Neuron (in vitro differentiated cells): ENCODE measurements at regions not wholly inside any gene's neighbourhood (a gene's known extent, or its start where the extent isn't known, plus 50 kb on each side); places are given as distances from the start of the nearest gene placed in this dataset.
"Not testable (repeated sequence)": the region's sequence is repeated elsewhere in the genome, so short reads cannot be mapped to it uniquely, and the experiment has no call there.

Experiments used
- H2AFZ ChIP-seq: one replicate; pipeline ENCODE4 v1.6.1; 2013; ENCODE audit warnings: low read depth, mild to moderate bottlenecking, inconsistent platforms, low read length, moderate library complexity
- H3K27me3 ChIP-seq: one replicate; pipeline ENCODE4 v1.6.1; 2013; ENCODE audit warnings: low read length; ENCODE audit not compliant: insufficient read depth
- H3K36me3 ChIP-seq: one replicate; pipeline ENCODE4 v1.6.1; 2013; ENCODE audit warnings: low read length; ENCODE audit not compliant: insufficient read depth
- H3K4me1 ChIP-seq: one replicate; pipeline ENCODE4 v1.6.1; 2013; ENCODE audit warnings: low read length; ENCODE audit not compliant: insufficient read depth
- H3K4me3 ChIP-seq: 2 replicates; pipeline ENCODE4 v1.5.1; 2013; ENCODE audit warnings: mild to moderate bottlenecking, low read length, moderate library complexity
- H3K9me3 ChIP-seq: one replicate; pipeline ENCODE4 v1.6.1; 2013; ENCODE audit warnings: low read length

GRCh38 chr16:17759451-17760390 lies 289.0 kb upstream of the XYLT1 start:
- H2AFZ ChIP-seq = no peak overlapping the region
- no peaks in the 10 kb centered on the region for H3K9me3 ChIP-seq
- no peaks in the 10 kb centered on the region for H3K4me1 ChIP-seq
- H3K36me3 ChIP-seq = no peaks in the 10 kb centered on the region
- H3K4me3 ChIP-seq = no peak overlapping the region
- H3K27me3 ChIP-seq = no peaks in the 10 kb centered on the region

- H3K9me3 ChIP-seq = no peaks in the 10 kb centered on the region
- H3K4me3 ChIP-seq = no peak overlapping the region
- H3K27me3 ChIP-seq = no peaks in the 10 kb centered on the region
- H3K4me1 ChIP-seq = no peaks in the 10 kb centered on the region
- H2AFZ ChIP-seq = no peak overlapping the region
- H3K36me3 ChIP-seq = no peaks in the 10 kb centered on the region
Measured at GRCh38 chr16:17757808-17758207, 287.0 kb upstream of the XYLT1 start.

GRCh38 chr16:17755158-17755557 lies 284.4 kb upstream of the XYLT1 start:
- Histone ChIP-seq H3K4me3 (no peak overlapping the region), H2AFZ (no peak overlapping the region), H3K9me3 (no peaks in the 10 kb centered on the region), H3K4me1 (no peaks in the 10 kb centered on the region), H3K36me3 (no peaks in the 10 kb centered on the region), H3K27me3 (no peaks in the 10 kb centered on the region)

- peaks cover under 1% of the 10 kb centered on the region for H3K27me3 ChIP-seq
- H3K4me3 ChIP-seq = no peak overlapping the region
Measured at GRCh38 chr16:17753434-17753833, 282.7 kb upstream of the XYLT1 start.

GRCh38 chr16:17749706-17750105 lies 278.9 kb upstream of the XYLT1 start:
- Histone ChIP-seq H3K4me3 (no peak overlapping the region), H2AFZ (no peak overlapping the region), H3K9me3 (no peaks in the 10 kb centered on the region), H3K36me3 (no peaks in the 10 kb centered on the region), H3K4me1 (no peaks in the 10 kb centered on the region), H3K27me3 (peaks cover 6% of the 10 kb centered on the region)

More at GRCh38 chr16:17753434-17753833, 282.7 kb upstream of the XYLT1 start:
- H3K4me1 ChIP-seq = no peaks in the 10 kb centered on the region
- no peak overlapping the region for H2AFZ ChIP-seq
- no peaks in the 10 kb centered on the region for H3K9me3 ChIP-seq
- no peaks in the 10 kb centered on the region for H3K36me3 ChIP-seq

- Histone ChIP-seq H2AFZ (no peak overlapping the region), H3K4me1 (no peaks in the 10 kb centered on the region), H3K9me3 (no peaks in the 10 kb centered on the region), H3K4me3 (no peak overlapping the region), H3K36me3 (no peaks in the 10 kb centered on the region), H3K27me3 (peaks cover 6% of the 10 kb centered on the region)
Measured at GRCh38 chr16:17748044-17748719, 277.4 kb upstream of the XYLT1 start.

- no peaks in the 10 kb centered on the region for H3K36me3 ChIP-seq
- peaks cover 6% of the 10 kb centered on the region for H3K27me3 ChIP-seq
- H2AFZ ChIP-seq = no peak overlapping the region
- no peak overlapping the region for H3K4me3 ChIP-seq
- H3K9me3 ChIP-seq = no peaks in the 10 kb centered on the region
- H3K4me1 ChIP-seq = no peaks in the 10 kb centered on the region
Measured at GRCh38 chr16:17747081-17747756, 276.5 kb upstream of the XYLT1 start.

- H3K9me3 ChIP-seq = no peaks in the 10 kb centered on the region
- H3K27me3 ChIP-seq = peaks cover 6% of the 10 kb centered on the region
- no peak overlapping the region for H3K4me3 ChIP-seq
- H3K4me1 ChIP-seq = no peaks in the 10 kb centered on the region
- H3K36me3 ChIP-seq = no peaks in the 10 kb centered on the region
- H2AFZ ChIP-seq = no peak overlapping the region
Measured at GRCh38 chr16:17744921-17745572, 274.3 kb upstream of the XYLT1 start.

- H3K36me3 ChIP-seq = no peaks in the 10 kb centered on the region
- H2AFZ ChIP-seq = no peak overlapping the region
- peaks cover 6% of the 10 kb centered on the region for H3K27me3 ChIP-seq
- H3K4me1 ChIP-seq = no peaks in the 10 kb centered on the region
- no peaks in the 10 kb centered on the region for H3K9me3 ChIP-seq
- no peak overlapping the region for H3K4me3 ChIP-seq
Measured at GRCh38 chr16:17743578-17743977, 272.8 kb upstream of the XYLT1 start.

GRCh38 chr16:17743158-17743557 lies 272.4 kb upstream of the XYLT1 start:
- Histone ChIP-seq H3K36me3 (no peaks in the 10 kb centered on the region), H3K4me1 (no peaks in the 10 kb centered on the region), H2AFZ (no peak overlapping the region), H3K27me3 (peaks cover 3% of the 10 kb centered on the region), H3K9me3 (no peaks in the 10 kb centered on the region), H3K4me3 (no peak overlapping the region)

- H2AFZ ChIP-seq, H3K4me1 ChIP-seq, H3K9me3 ChIP-seq, H3K27me3 ChIP-seq, H3K4me3 ChIP-seq, H3K36me3 ChIP-seq: not testable (repeated sequence)
Measured at GRCh38 chr16:17735099-17735498, 264.3 kb upstream of the XYLT1 start.

- Histone ChIP-seq H3K27me3 (no peaks in the 10 kb centered on the region), H3K4me3 (no peak overlapping the region), H3K9me3 (no peaks in the 10 kb centered on the region), H3K36me3 (no peaks in the 10 kb centered on the region), H3K4me1 (no peaks in the 10 kb centered on the region), H2AFZ (no peak overlapping the region)
Measured at GRCh38 chr16:17729820-17730219, 259.1 kb upstream of the XYLT1 start.

GRCh38 chr16:17728196-17728595 lies 257.4 kb upstream of the XYLT1 start:
- H3K27me3 ChIP-seq = no peaks in the 10 kb centered on the region
- no peaks in the 10 kb centered on the region for H3K9me3 ChIP-seq
- no peaks in the 10 kb centered on the region for H3K36me3 ChIP-seq
- no peaks in the 10 kb centered on the region for H3K4me1 ChIP-seq
- no peak overlapping the region for H2AFZ ChIP-seq
- H3K4me3 ChIP-seq = no peak overlapping the region
